Ishikawa (cell line): ENCODE measurements at regions not wholly inside any gene's neighbourhood (a gene's known extent, or its start where the extent isn't known, plus 50 kb on each side); places are given as distances from the start of the nearest gene placed in this dataset.

Experiments
- CEBPB ChIP-seq: IDR thresholded peaks from 2 replicates; pipeline ENCODE4 v1.6.1; 2012
- EGR1 ChIP-seq: IDR thresholded peaks from 2 replicates; pipeline ENCODE4 v1.6.1; 2012
- EP300 ChIP-seq: IDR thresholded peaks from 2 replicates; pipeline ENCODE4 v1.6.1; 2012; ENCODE audit warnings: borderline replicate concordance
- RAD21 ChIP-seq: IDR thresholded peaks from 2 replicates; pipeline ENCODE4 v1.6.1; 2012; ENCODE audit warnings: low read depth
- TCF12 ChIP-seq: IDR thresholded peaks from 2 replicates; pipeline ENCODE4 v1.6.1; 2012; ENCODE audit warnings: low read depth
- TEAD4 ChIP-seq: IDR thresholded peaks from 2 replicates; pipeline ENCODE4 v1.6.1; 2012

GRCh38 chr2:60329225-60329624 is 224.2 kb downstream of the BCL11A start:
- TF ChIP-seq TEAD4 (no peak), TCF12 (no peak), EGR1 (no peak), CEBPB (no peak), RAD21 (no peak), EP300 (no peak)
